Colonic mucosa (tissue), 4 donors: ENCODE measurements at regions not wholly inside any gene's neighbourhood (a gene's known extent, or its start where the extent isn't known, plus 50 kb on each side); places are given as distances from the start of the nearest gene placed in this dataset.
A peak's percentile ranks its signal among the peaks of the same experiment; 100 is the strongest.

Experiments used
- DNase-seq: peaks from one replicate; pipeline ENCODE4 v3.0.0-alpha.2; 2020
- H3K27ac ChIP-seq: fragments of 200-600 bp; one replicate; pipeline ENCODE4 v1.8.0; 2021
- H3K27me3 ChIP-seq: fragments of 200-600 bp; one replicate; pipeline ENCODE4 v1.8.0; 2021
- H3K36me3 ChIP-seq: fragments of 200-600 bp; one replicate; pipeline ENCODE4 v1.8.0; 2021
- H3K4me1 ChIP-seq: fragments of 200-600 bp; one replicate; pipeline ENCODE4 v1.8.0; 2021; ENCODE audit warnings: mild to moderate bottlenecking
- H3K4me3 ChIP-seq: fragments of 200-600 bp; one replicate; pipeline ENCODE4 v1.8.0; 2021
- H3K9ac ChIP-seq, 2 donors: one replicate each; pipeline ENCODE4 v1.7.0; 2013; ENCODE audit warnings: control low read depth in 2 of 2, low read depth in 2 of 2, low read length in 2 of 2
- H3K9me3 ChIP-seq: fragments of 200-600 bp; one replicate; pipeline ENCODE4 v1.8.0; 2021
- intact Hi-C: fragments of 100-400 bp; cut with DNase I; formaldehyde crosslinking; loops from one replicate; pipeline ENCODE4 v1.14.1; 2022
- TF ChIP-seq, protein P1 (sequence below): fragments of 200-600 bp; IDR thresholded peaks from one replicate; pipeline ENCODE4 v1.8.0; 2022; ENCODE audit warnings: antibody characterized with exemption, mild to moderate bottlenecking
- donor health status: healthy.
- donor health status: DM: no; HTN: no; CAD: no.
- donor health status: DM: no; HTN: no; CAD: no.

DNA sequence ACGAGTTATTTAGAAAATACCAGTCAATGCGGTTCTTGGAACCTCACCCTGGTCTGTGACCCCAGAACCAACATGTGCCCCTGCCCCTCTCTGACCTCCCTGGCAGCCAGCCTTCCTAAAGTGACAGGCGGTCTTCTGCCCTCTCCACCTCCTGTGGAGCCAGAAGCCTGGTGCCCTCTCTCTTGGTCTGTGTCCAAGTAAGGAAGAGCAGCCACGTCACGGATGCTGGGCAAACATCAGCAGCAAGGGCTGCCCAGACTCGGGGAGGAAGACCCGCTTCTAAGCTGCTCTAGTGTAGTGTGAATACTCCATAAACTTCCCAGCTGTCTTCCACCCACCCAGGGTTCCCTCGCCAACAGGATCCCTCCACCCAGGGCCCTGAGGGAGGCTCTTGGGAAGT is 272.4 kb downstream of the BMP7 start:
- Histone ChIP-seq H3K27ac (no peak overlapping the region), H3K36me3 (no peaks in the 10 kb centered on the region), H3K9me3 (no peaks in the 10 kb centered on the region), H3K4me1 (no peaks in the 10 kb centered on the region), H3K9ac (no peak overlapping the region), H3K27me3 (no peaks in the 10 kb centered on the region), H3K4me3 (no peak overlapping the region)
- TF ChIP-seq, protein P1, sequence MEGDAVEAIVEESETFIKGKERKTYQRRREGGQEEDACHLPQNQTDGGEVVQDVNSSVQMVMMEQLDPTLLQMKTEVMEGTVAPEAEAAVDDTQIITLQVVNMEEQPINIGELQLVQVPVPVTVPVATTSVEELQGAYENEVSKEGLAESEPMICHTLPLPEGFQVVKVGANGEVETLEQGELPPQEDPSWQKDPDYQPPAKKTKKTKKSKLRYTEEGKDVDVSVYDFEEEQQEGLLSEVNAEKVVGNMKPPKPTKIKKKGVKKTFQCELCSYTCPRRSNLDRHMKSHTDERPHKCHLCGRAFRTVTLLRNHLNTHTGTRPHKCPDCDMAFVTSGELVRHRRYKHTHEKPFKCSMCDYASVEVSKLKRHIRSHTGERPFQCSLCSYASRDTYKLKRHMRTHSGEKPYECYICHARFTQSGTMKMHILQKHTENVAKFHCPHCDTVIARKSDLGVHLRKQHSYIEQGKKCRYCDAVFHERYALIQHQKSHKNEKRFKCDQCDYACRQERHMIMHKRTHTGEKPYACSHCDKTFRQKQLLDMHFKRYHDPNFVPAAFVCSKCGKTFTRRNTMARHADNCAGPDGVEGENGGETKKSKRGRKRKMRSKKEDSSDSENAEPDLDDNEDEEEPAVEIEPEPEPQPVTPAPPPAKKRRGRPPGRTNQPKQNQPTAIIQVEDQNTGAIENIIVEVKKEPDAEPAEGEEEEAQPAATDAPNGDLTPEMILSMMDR = no peak
- intact Hi-C loops = no loop called here
- DNase-seq = no peak

- intact Hi-C loops = no loop called here
- DNase-seq = no peak
- TF ChIP-seq, protein P1 = no peak
- Histone ChIP-seq H3K27me3 (no peaks in the 10 kb centered on the region), H3K4me1 (no peaks in the 10 kb centered on the region), H3K27ac (no peak overlapping the region), H3K4me3 (no peak overlapping the region), H3K9me3 (no peaks in the 10 kb centered on the region), H3K36me3 (no peaks in the 10 kb centered on the region), H3K9ac (no peak overlapping the region)
Measured at GRCh38 chr20:56995149-56995548, 271.3 kb downstream of the BMP7 start.

GRCh38 chr20:56995635-56996075 is 270.8 kb downstream of the BMP7 start:
- H3K27ac ChIP-seq = no peak overlapping the region
- no peaks in the 10 kb centered on the region for H3K36me3 ChIP-seq
- no peak overlapping the region for H3K9ac ChIP-seq
- no peaks in the 10 kb centered on the region for H3K9me3 ChIP-seq
- H3K27me3 ChIP-seq = no peaks in the 10 kb centered on the region
- no peak overlapping the region for H3K4me3 ChIP-seq
- TF ChIP-seq, protein P1 = peak; percentile 38
- intact Hi-C loops = no loop called here
- no peak for DNase-seq
- no peaks in the 10 kb centered on the region for H3K4me1 ChIP-seq

- intact Hi-C loops = no loop called here
- Histone ChIP-seq H3K27ac (no peak overlapping the region), H3K27me3 (no peaks in the 10 kb centered on the region), H3K4me1 (no peaks in the 10 kb centered on the region), H3K36me3 (no peaks in the 10 kb centered on the region), H3K9me3 (no peaks in the 10 kb centered on the region), H3K4me3 (no peak overlapping the region), H3K9ac (no peak overlapping the region)
- no peak for DNase-seq
- TF ChIP-seq, protein P1 = no peak
Measured at GRCh38 chr20:56996533-56996932, 269.9 kb downstream of the BMP7 start.

- Histone ChIP-seq H3K9me3 (no peaks in the 10 kb centered on the region), H3K9ac (no peak overlapping the region), H3K36me3 (no peaks in the 10 kb centered on the region), H3K27me3 (no peaks in the 10 kb centered on the region), H3K4me1 (no peaks in the 10 kb centered on the region), H3K27ac (no peak overlapping the region), H3K4me3 (no peak overlapping the region)
- no peak for DNase-seq
- TF ChIP-seq, protein P1 = no peak
- intact Hi-C loops = no loop called here
Measured at GRCh38 chr20:56998438-56998837, 268.0 kb downstream of the BMP7 start.
